Tibial artery (tissue), 4 donors: ENCODE measurements at regions not wholly inside any gene's neighbourhood (a gene's known extent, or its start where the extent isn't known, plus 50 kb on each side); places are given as distances from the start of the nearest gene placed in this dataset.

Source experiments
- DNase-seq, 2 donors: peaks; one replicate each; pipeline ENCODE4 v3.0.0-alpha.2; 2019
- H3K27ac ChIP-seq, 2 donors: fragments of 200-600 bp; sonication (generic) in 1 of 2; 1 replicate in 1 of 2; 2 replicates in 1 of 2; pipeline ENCODE4 v1.5.1; 2018 to 2019; ENCODE audit warnings: mild to moderate bottlenecking in 1 of 2
- H3K27me3 ChIP-seq, 2 donors: fragments of 200-600 bp; sonication (generic) in 1 of 2; one replicate each; pipeline versions ENCODE4 v1.5.1 to v1.6.0; 2016 to 2019
- H3K36me3 ChIP-seq, 3 donors: fragments of 200-600 bp; sonication (generic) in 2 of 3; one replicate each; pipeline ENCODE4 v1.5.1; 2016 to 2019; ENCODE audit warnings: mild to moderate bottlenecking in 2 of 3
- H3K4me1 ChIP-seq, 4 donors: fragments of 200-600 bp; sonication (generic) in 2 of 4; 1 replicate in 3 of 4; 2 replicates in 1 of 4; pipeline ENCODE4 v1.5.1; 2016 to 2019
- H3K4me3 ChIP-seq, 2 donors: fragments of 200-600 bp; sonication (generic) in 1 of 2; 1 replicate in 1 of 2; 2 replicates in 1 of 2; pipeline ENCODE4 v1.5.1; 2018 to 2019; ENCODE audit warnings: mild to moderate bottlenecking in 2 of 2
- H3K9me3 ChIP-seq, 3 donors: fragments of 200-600 bp; sonication (generic) in 1 of 3; one replicate each; pipeline ENCODE4 v1.5.1; 2016 to 2019
- CTCF ChIP-seq, 2 experiments: fragments of 200-600 bp in 1 of 2; fragments of 450-650 bp in 1 of 2; IDR thresholded peaks; one replicate each; pipeline ENCODE4 v1.5.1; 2017 to 2019; ENCODE audit warnings: antibody characterized with exemption in 2 of 2, mild to moderate bottlenecking in 1 of 2, moderate library complexity in 1 of 2
- intact Hi-C: fragments of 100-400 bp; cut with DNase I; formaldehyde crosslinking; loops from one replicate; pipeline ENCODE4 v1.15.0; 2023; ENCODE audit warnings: low total_unique reads

GRCh38 chr12:92078167-92079053 is 67.2 kb downstream of the BTG1 start:
- Histone ChIP-seq H3K9me3 (no peaks in the 10 kb centered on the region), H3K27me3 (no peaks in the 10 kb centered on the region), H3K4me3 (no peak overlapping the region), H3K27ac (peak overlapping the region in 1 of 2 donors; percentile 31), H3K4me1 (peaks cover 0 to 31% (median 5%) of the 10 kb centered on the region in 4 donors), H3K36me3 (no peaks in the 10 kb centered on the region)
- DNase-seq, result peak in 1 of 2 donors; percentile 38
- no peak for TF ChIP-seq CTCF (IDR thresholded peaks at IDR 0.05)
- intact Hi-C loops, result no loop called here

- no peak for TF ChIP-seq CTCF (IDR thresholded peaks at IDR 0.05)
- H3K9me3 ChIP-seq, result no peaks in the 10 kb centered on the region
- H3K27me3 ChIP-seq, result no peaks in the 10 kb centered on the region
- no peaks in the 10 kb centered on the region for H3K36me3 ChIP-seq
- H3K27ac ChIP-seq, result peak overlapping the region in 1 of 2 donors; percentile 31
- H3K4me3 ChIP-seq, result no peak overlapping the region
- peaks cover 0 to 31% (median 5%) of the 10 kb centered on the region in 4 donors for H3K4me1 ChIP-seq
- intact Hi-C loops, result no loop called here
- DNase-seq, result no peak
These were observed 68.1 kb downstream of the BTG1 start for GRCh38 chr12:92077530-92077929.

GRCh38 chr12:92076101-92076500 is 69.5 kb downstream of the BTG1 start:
- no peaks in the 10 kb centered on the region for H3K36me3 ChIP-seq
- intact Hi-C loops, result no loop called here
- TF ChIP-seq CTCF (IDR thresholded peaks at IDR 0.05), result no peak
- H3K4me1 ChIP-seq, result peaks cover 0 to 31% (median 5%) of the 10 kb centered on the region in 4 donors
- H3K4me3 ChIP-seq, result no peak overlapping the region
- DNase-seq, result no peak
- H3K27ac ChIP-seq, result no peak overlapping the region
- no peaks in the 10 kb centered on the region for H3K9me3 ChIP-seq
- no peaks in the 10 kb centered on the region for H3K27me3 ChIP-seq

- DNase-seq, result no peak
- intact Hi-C loops, result no loop called here
These were observed 70.2 kb downstream of the BTG1 start for GRCh38 chr12:92075425-92075914.

GRCh38 chr12:92074889-92075288 is 70.8 kb downstream of the BTG1 start:
- intact Hi-C loops, result no loop called here
- no peak for TF ChIP-seq CTCF (IDR thresholded peaks at IDR 0.05)
- H3K9me3 ChIP-seq, result no peaks in the 10 kb centered on the region
- no peaks in the 10 kb centered on the region for H3K27me3 ChIP-seq
- peaks cover 0 to 26% (median 5%) of the 10 kb centered on the region in 4 donors for H3K4me1 ChIP-seq
- no peaks in the 10 kb centered on the region for H3K36me3 ChIP-seq
- no peak overlapping the region for H3K27ac ChIP-seq
- DNase-seq, result no peak
- H3K4me3 ChIP-seq, result no peak overlapping the region

More at GRCh38 chr12:92075425-92075914, 70.2 kb downstream of the BTG1 start:
- H3K9me3 ChIP-seq, result no peaks in the 10 kb centered on the region
- no peak overlapping the region for H3K4me3 ChIP-seq
- TF ChIP-seq CTCF (IDR thresholded peaks at IDR 0.05), result no peak
- H3K36me3 ChIP-seq, result no peaks in the 10 kb centered on the region
- no peaks in the 10 kb centered on the region for H3K27me3 ChIP-seq
- peaks cover 0 to 30% (median 5%) of the 10 kb centered on the region in 4 donors for H3K4me1 ChIP-seq
- H3K27ac ChIP-seq, result no peak overlapping the region
